ENCODE measurements at regions not wholly inside any gene's neighbourhood (a gene's known extent, or its start where the extent isn't known, plus 50 kb on each side); places are given as distances from the start of the nearest gene placed in this dataset.
"Not testable (repeated sequence)": the region's sequence is repeated elsewhere in the genome, so short reads cannot be mapped to it uniquely, and the experiment has no call there.

DNA sequence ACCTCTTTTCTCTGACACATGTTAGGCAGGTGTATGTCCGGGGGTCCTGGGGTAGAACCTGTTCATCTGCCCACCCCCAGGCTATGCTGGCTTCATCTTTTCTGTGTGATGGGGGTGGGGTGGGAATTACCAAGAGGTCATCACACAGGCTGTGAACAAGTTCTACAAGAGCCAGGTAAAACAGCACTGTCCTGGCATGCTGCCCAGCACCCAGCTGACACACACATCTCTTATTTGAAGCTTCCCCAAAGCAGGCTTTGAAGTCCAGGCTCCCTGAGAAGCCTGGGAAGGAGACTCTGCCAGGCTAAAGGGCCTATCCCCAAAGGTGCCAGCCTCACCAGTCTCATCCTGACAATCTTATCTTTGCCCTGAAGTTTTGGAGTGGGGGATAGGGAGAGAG is 141.1 kb downstream of the ALG10 start:
- H3K4me1 ChIP-seq, result no peaks in the 10 kb centered on the region
- H3K36me3 ChIP-seq, result no peaks in the 10 kb centered on the region
- no peak for TF ChIP-seq CTCF (IDR thresholded peaks at IDR 0.05)

DNA sequence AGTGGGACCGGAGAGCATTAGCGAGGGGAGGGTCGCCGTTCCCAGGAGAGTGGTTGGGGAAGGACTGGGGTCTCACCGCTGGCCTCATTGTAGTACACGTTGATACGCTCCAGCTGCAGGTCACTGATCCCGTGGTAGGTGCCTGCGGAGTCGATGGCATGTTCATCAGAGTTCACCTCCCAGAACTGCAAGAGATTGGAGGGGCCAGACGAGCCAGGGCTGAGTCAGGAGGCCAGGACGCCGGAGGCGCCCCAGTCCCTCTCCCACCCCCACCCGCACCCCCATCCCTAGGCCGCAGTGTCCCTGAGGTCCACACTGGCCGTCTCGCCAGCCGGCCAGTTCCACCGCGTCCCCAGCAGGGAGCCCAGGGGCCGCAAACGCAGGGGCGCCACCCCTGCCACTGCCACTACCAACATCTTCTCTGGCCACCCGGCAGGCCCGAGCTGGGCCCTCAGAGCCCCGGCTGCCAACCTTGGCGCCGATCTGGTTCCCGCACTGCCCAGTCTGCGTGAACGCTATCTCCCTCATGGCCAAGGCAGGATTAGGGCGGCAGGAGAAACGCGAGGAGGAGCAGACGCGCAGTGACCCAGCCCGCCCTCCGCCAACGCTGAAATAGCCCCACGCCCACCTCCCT is 144.2 kb downstream of the ALG10 start:
- H3K36me3 ChIP-seq, result no peaks in the 10 kb centered on the region
- no peak overlapping the region for H3K4me3 ChIP-seq
- no peak for DNase-seq (ENCODE audit: low spot score)
- H3K9me3 ChIP-seq, result no peaks in the 10 kb centered on the region
- no peaks in the 10 kb centered on the region for H3K27me3 ChIP-seq
- no peaks in the 10 kb centered on the region for H3K4me1 ChIP-seq
- H3K27ac ChIP-seq, result no peak overlapping the region
- TF ChIP-seq CTCF (IDR thresholded peaks at IDR 0.05), result no peak

More for the DNA sequence above, 141.1 kb downstream of the ALG10 start:
- no peak overlapping the region for H3K4me3 ChIP-seq
- H3K9me3 ChIP-seq, result no peaks in the 10 kb centered on the region
- H3K27me3 ChIP-seq, result no peaks in the 10 kb centered on the region
- no peak for DNase-seq (ENCODE audit: low spot score)
- no peak overlapping the region for H3K27ac ChIP-seq

DNA sequence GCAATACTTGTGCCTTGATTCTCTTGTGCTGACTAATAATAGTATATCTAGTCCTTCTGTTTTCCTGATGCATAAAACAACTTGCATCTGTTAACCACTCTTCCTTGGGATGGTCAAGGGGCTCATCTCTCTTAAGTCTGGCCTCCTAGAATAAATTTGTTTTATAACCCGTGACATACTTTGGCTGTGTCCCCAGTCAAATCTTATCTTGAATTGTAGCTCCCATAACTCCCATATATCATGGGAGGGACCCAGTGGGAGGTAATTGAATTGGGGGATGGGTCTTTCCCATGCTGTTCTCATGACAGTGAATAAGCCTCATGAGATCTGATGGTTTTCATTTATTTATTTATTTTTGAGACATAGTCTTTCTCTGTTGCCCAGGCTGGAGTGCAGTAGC is 146.2 kb downstream of the ALG10 start:
- H3K27ac ChIP-seq; H3K9me3 ChIP-seq; H3K4me3 ChIP-seq; H3K36me3 ChIP-seq; H3K4me1 ChIP-seq; DNase-seq (ENCODE audit: low spot score); H3K27me3 ChIP-seq: not testable (repeated sequence)

- Histone ChIP-seq H3K27ac (no peak overlapping the region), H3K9me3 (no peaks in the 10 kb centered on the region), H3K36me3 (no peaks in the 10 kb centered on the region), H3K4me1 (no peaks in the 10 kb centered on the region), H3K27me3 (no peaks in the 10 kb centered on the region), H3K4me3 (no peak overlapping the region)
- no peak for DNase-seq (ENCODE audit: low spot score)
- TF ChIP-seq CTCF (IDR thresholded peaks at IDR 0.05), result no peak
Measured at GRCh38 chr12:34186492-34186891, 164.2 kb downstream of the ALG10 start.

DNA sequence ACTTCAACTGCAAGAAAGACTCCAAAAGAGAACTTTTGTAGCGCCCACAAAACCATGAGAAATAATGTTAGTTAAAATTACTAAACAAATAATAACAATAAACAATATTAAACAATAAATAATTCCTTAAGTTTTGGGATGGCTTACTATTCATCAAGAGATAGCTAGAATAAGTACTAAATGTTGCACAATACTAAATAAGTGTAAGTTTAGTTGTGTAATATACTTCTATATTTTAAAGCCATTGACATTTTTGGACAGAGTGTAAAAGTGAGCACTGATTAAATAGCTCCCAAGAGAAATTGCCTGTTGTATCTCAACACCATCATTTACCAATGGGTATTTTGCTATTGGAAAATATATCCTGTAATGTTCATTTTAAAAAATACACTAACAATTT is 166.7 kb downstream of the ALG10 start:
- TF ChIP-seq CTCF (IDR thresholded peaks at IDR 0.05), result no peak
- Histone ChIP-seq H3K27ac (no peak overlapping the region), H3K4me1 (no peaks in the 10 kb centered on the region), H3K27me3 (no peaks in the 10 kb centered on the region), H3K36me3 (no peaks in the 10 kb centered on the region), H3K4me3 (no peak overlapping the region), H3K9me3 (no peaks in the 10 kb centered on the region)
- DNase-seq (ENCODE audit: low spot score), result no peak

- H3K9me3 ChIP-seq, result no peaks in the 10 kb centered on the region
- H3K36me3 ChIP-seq, result no peaks in the 10 kb centered on the region
- no peak for TF ChIP-seq CTCF (IDR thresholded peaks at IDR 0.05)
- DNase-seq (ENCODE audit: low spot score), result no peak
- H3K27ac ChIP-seq, result no peak overlapping the region
- H3K27me3 ChIP-seq, result no peaks in the 10 kb centered on the region
- H3K4me1 ChIP-seq, result no peaks in the 10 kb centered on the region
- H3K4me3 ChIP-seq, result no peak overlapping the region
Measured at GRCh38 chr12:34190054-34190453, 167.8 kb downstream of the ALG10 start.

All from right atrium auricular region (tissue), 2 donors.